NB4 (cell line): ENCODE measurements at regions not wholly inside any gene's neighbourhood (a gene's known extent, or its start where the extent isn't known, plus 50 kb on each side); places are given as distances from the start of the nearest gene placed in this dataset.

ENCODE experiments used
- DNase-seq: peaks from one replicate; pipeline ENCODE4 v3.0.0; 2010; ENCODE audit warnings: low read depth
- H3K4me3 ChIP-seq: one replicate; pipeline ENCODE4 v1.5.1; 2011; ENCODE audit warnings: mild to moderate bottlenecking, low read depth, low read length, moderate library complexity
- MYC ChIP-seq: IDR thresholded peaks from 2 replicates; pipeline ENCODE4 v1.6.1; 2011; ENCODE audit warnings: low read depth, low read length
- POLR2A ChIP-seq: IDR thresholded peaks from 2 replicates; pipeline ENCODE4 v1.6.1; 2011; ENCODE audit warnings: mild to moderate bottlenecking; ENCODE audit not compliant: insufficient read length; ENCODE audit errors: extremely low read depth
- TF ChIP-seq, protein P1 (sequence below): IDR thresholded peaks from 2 replicates; pipeline ENCODE4 v1.6.1; 2011; ENCODE audit warnings: low read depth, low read length
- TF ChIP-seq, protein P2 (sequence below): IDR thresholded peaks from one replicate; pipeline ENCODE4 v1.5.1; 2012; ENCODE audit warnings: low read depth, low read length

DNA sequence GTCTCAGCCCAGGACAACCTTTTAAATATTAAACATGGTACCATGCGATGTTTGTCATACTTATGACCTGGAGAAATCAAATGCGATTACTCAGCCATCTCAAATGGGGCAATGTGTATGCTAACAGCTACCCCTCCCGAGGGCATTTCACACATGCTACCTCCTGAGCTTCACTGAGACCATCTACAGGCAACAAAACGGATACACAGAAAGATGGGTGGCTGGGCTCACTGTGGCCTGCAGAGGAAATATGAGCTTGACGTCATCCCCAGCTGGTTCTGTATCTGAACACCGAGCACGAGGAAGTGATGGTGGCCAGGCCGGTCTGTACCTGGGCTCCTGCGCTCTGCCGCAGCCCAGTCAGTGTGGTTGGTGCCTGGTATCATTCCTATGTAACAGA, 374.3 kb downstream of the RPS24 start:
- TF ChIP-seq MYC: no peak
- TF ChIP-seq, protein P1, sequence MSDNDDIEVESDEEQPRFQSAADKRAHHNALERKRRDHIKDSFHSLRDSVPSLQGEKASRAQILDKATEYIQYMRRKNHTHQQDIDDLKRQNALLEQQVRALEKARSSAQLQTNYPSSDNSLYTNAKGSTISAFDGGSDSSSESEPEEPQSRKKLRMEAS: no peak
- no peak for TF ChIP-seq POLR2A
- TF ChIP-seq, protein P2, sequence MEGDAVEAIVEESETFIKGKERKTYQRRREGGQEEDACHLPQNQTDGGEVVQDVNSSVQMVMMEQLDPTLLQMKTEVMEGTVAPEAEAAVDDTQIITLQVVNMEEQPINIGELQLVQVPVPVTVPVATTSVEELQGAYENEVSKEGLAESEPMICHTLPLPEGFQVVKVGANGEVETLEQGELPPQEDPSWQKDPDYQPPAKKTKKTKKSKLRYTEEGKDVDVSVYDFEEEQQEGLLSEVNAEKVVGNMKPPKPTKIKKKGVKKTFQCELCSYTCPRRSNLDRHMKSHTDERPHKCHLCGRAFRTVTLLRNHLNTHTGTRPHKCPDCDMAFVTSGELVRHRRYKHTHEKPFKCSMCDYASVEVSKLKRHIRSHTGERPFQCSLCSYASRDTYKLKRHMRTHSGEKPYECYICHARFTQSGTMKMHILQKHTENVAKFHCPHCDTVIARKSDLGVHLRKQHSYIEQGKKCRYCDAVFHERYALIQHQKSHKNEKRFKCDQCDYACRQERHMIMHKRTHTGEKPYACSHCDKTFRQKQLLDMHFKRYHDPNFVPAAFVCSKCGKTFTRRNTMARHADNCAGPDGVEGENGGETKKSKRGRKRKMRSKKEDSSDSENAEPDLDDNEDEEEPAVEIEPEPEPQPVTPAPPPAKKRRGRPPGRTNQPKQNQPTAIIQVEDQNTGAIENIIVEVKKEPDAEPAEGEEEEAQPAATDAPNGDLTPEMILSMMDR: no peak
- no peak for DNase-seq
- H3K4me3 ChIP-seq: no peak overlapping the region

DNA sequence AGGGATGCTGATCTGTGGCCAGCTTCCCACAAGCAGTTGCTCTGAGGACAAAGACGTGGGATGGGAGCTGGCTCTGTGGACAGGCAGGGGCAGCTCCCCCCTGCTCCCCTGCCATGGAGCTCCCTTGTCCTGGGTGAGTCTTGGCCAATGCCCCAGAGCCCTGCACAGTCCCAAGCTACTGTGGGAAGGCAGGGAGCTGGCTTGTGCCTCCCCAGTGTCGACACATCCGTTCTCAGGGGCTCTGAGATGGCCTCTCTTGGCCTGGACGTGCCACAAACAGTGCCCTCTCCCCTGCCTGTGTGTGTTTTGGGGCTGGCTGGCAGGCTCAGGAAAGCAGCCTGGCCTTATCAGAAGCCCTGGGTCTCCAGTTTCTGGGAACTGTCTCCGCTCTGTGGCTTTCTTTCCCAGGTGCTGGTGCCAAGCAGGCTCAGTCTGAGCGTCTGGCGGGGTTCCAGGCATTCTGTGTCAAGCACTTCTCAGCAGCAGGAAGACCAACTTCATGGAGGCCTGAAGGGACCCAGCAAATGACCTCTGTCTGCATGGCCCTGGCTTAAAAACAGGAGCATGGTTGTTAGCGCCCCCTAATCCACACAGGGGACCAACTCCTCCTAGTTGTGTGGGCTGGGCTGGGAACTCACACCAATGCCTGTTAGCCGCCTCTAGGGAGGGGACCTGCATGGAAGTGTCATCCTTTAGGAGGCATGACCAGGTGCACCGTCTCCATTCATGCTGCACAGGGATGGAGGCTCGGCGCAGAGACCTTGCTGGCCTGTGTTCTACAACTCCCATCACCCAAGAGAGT, 375.2 kb downstream of the RPS24 start:
- DNase-seq: peak; percentile 8
- no peak for TF ChIP-seq POLR2A
- TF ChIP-seq, protein P2: no peak
- no peak overlapping the region for H3K4me3 ChIP-seq

DNA sequence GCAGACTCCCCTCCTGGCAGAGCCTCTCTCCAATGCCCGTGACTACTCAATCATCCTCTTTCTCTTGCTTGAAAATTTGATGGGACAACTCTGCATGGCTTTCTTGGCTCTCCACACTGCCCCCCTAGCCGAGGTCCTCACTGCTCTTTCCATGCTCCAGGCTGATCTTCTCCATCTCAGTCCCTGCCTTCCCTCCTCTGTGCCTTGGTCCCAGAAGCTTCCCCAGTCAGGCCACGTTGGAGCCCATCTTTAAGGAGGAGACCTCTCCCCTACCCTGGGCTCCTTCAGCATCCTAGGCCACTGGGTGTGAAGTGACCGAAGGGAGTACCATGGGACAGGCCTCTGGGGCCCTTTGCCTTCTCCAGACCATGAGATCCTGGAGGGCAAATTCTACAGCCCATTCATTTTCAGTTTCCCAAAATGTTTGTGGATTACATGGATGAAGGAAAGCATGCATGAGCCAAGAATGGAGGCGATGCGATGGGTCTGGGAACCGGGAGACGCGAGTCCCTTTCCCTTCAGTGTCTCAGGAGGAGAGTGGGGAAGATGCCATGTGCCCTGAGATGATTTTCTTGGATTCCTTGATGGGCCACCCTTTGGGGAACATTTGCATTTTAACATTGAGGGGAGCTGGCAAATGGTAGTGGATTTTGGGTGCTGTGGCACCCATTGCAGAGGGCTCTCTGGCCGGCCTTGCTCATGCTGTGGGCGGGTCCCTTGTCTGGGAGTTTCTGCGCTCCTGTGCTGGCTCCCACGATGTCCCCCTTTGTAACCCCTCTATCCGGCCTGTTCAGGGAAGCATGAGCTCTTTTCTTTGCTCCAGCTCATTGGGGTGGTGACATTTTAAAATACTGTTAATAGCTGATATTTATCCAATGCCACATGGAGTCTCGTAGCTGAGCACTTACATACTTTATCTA, 376.6 kb downstream of the RPS24 start:
- H3K4me3 ChIP-seq: no peak overlapping the region
- no peak for DNase-seq
- TF ChIP-seq, protein P1: no peak
- TF ChIP-seq, protein P2: no peak
- TF ChIP-seq MYC (no peak), POLR2A (no peak)

DNA sequence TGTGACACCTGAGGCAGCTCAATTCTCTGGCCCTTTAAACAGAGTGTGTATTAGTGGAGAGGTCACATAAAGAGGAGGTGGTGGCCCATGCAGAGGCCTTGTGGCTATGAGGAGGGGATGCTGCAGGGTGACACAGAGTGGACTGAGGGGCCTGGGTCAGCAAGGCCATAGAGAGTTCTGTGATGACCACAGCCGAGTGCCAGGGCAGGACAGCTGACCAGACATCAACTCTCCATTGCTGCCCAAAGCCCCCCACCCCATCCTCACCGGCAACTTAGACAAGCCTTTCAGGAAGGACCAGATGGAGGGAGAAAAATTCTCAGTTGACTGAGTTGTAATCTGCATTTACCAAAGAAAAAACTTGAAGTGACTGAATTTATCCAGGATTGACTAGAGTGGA, 378.1 kb downstream of the RPS24 start:
- no peak overlapping the region for H3K4me3 ChIP-seq
- DNase-seq: no peak
- TF ChIP-seq, protein P1: no peak
- TF ChIP-seq POLR2A: no peak
- no peak for TF ChIP-seq MYC
- TF ChIP-seq, protein P2: no peak

DNA sequence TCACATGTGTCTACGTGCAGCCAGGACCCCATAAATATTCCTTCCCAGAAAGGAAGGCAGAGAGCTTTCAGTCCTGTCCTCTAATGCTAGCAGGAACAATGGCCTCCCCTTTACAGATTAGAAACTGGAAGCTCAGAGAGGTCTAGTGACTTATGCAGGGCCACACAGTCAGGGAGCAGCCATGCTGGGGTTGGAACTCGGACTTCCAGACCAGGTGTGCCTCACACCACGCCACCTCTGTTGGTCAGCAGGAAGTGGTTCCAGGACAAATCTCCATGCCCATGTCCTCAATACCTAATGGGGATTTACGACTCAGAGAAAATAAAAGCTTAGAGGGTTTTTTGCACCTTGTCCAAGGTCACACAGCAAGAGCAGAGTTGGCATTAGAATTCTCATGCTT, 378.9 kb downstream of the RPS24 start:
- no peak for TF ChIP-seq POLR2A
- TF ChIP-seq, protein P1: no peak
- TF ChIP-seq, protein P2: no peak
- no peak for DNase-seq

More for the DNA sequence above, 378.9 kb downstream of the RPS24 start:
- no peak overlapping the region for H3K4me3 ChIP-seq
